IMR-90 (cell line): ENCODE measurements at regions not wholly inside any gene's neighbourhood (a gene's known extent, or its start where the extent isn't known, plus 50 kb on each side); places are given as distances from the start of the nearest gene placed in this dataset.

ENCODE experiments used
- ATAC-seq: fragments of 200-7000 bp; cut with Tn5 transposase; 2 replicates; pipeline ENCODE4 v1.9.1; 2020; ENCODE audit warnings: low read depth, mild to moderate bottlenecking, moderate library complexity
- BruUV-seq: library from RNA; stranded (reverse); fragments of 400-500 nt; replicated peaks from 2 replicates; lab custom pipeline; 2021; lab: Mats Ljungman, UMichigan
- CTCF ChIA-PET: fragments of 300-600 bp; formaldehyde crosslinking; extraction: SDS; loops from one replicate; lab custom pipeline; 2021; ENCODE audit warnings: antibody characterized with exemption; lab: Yijun Ruan, JAX
- POLR2A ChIA-PET: fragments of 300-600 bp; sonication (Branson Sonifier 250); formaldehyde crosslinking; loops from one replicate; lab custom pipeline; 2022; ENCODE audit warnings: antibody characterized with exemption; ENCODE audit not compliant: unreplicated experiment; lab: Charles Lee
- DNase-seq: peaks from one replicate; pipeline ENCODE4 v3.0.0; 2013
- H2AFZ ChIP-seq: replicated peaks from 2 replicates; pipeline ENCODE3; 2013; ENCODE audit warnings: low read length, mild to moderate bottlenecking; ENCODE audit not compliant: poor library complexity
- H2AK5ac ChIP-seq: 2 replicates; pipeline ENCODE4 v1.6.1; 2013; ENCODE audit warnings: low read depth, low read length, inconsistent platforms
- H2AK9ac ChIP-seq: replicated peaks from 2 replicates; pipeline ENCODE3; 2013; ENCODE audit warnings: mild to moderate bottlenecking, low read depth, low read length, moderate library complexity; ENCODE audit not compliant: poor library complexity
- H2BK120ac ChIP-seq: 2 replicates; pipeline ENCODE4 v1.6.1; 2013; ENCODE audit warnings: low read depth, low read length, inconsistent platforms
- H2BK15ac ChIP-seq: 3 replicates; pipeline ENCODE4 v1.6.1; 2013; ENCODE audit warnings: low read depth, low read length, inconsistent platforms
- H2BK20ac ChIP-seq: 2 replicates; pipeline ENCODE4 v1.6.1; 2013; ENCODE audit warnings: low read depth, mild to moderate bottlenecking, inconsistent platforms, low read length, moderate library complexity
- H2BK5ac ChIP-seq: 2 replicates; pipeline ENCODE4 v1.6.1; 2013; ENCODE audit warnings: mild to moderate bottlenecking, low read depth, low read length, inconsistent platforms; ENCODE audit not compliant: poor library complexity, severe bottlenecking
- H3K14ac ChIP-seq: replicated peaks from 2 replicates; pipeline ENCODE4 v1.6.1; 2013; ENCODE audit warnings: low read depth, low read length, inconsistent platforms
- H3K18ac ChIP-seq: 2 replicates; pipeline ENCODE4 v1.6.1; 2013; ENCODE audit warnings: low read depth, low read length, control low read depth
- H3K23ac ChIP-seq: 2 replicates; pipeline ENCODE4 v1.6.1; 2013; ENCODE audit warnings: low read depth, low read length, inconsistent platforms
- H3K27ac ChIP-seq: 2 replicates; pipeline ENCODE4 v1.5.1; 2013; ENCODE audit warnings: mild to moderate bottlenecking, control low read depth, low read length; ENCODE audit not compliant: insufficient read depth
- H3K27me3 ChIP-seq: 2 replicates; pipeline ENCODE4 v1.6.1; 2013; ENCODE audit warnings: low read length; ENCODE audit not compliant: control insufficient read depth, insufficient read depth
- H3K36me3 ChIP-seq: 2 replicates; pipeline ENCODE4 v1.6.1; 2013; ENCODE audit warnings: low read length, mixed read lengths; ENCODE audit not compliant: control insufficient read depth, insufficient read depth
- H3K4ac ChIP-seq: 2 replicates; pipeline ENCODE4 v1.6.1; 2013; ENCODE audit warnings: low read depth, low read length, inconsistent platforms
- H3K4me1 ChIP-seq: 2 replicates; pipeline ENCODE4 v1.6.1; 2013; ENCODE audit warnings: low read length, mixed read lengths; ENCODE audit not compliant: control insufficient read depth, insufficient read depth
- H3K4me2 ChIP-seq: 2 replicates; pipeline ENCODE4 v1.6.1; 2013; ENCODE audit warnings: low read depth, mild to moderate bottlenecking, control low read depth, low read length, moderate library complexity
- H3K4me3 ChIP-seq: 2 replicates; pipeline ENCODE4 v1.5.1; 2013; ENCODE audit warnings: low read depth, mild to moderate bottlenecking, control low read depth, low read length, moderate library complexity; ENCODE audit not compliant: insufficient read depth
- H3K56ac ChIP-seq: 2 replicates; pipeline ENCODE4 v1.6.1; 2013; ENCODE audit warnings: low read length, inconsistent platforms; ENCODE audit not compliant: insufficient read depth; ENCODE audit errors: extremely low read depth
- H3K79me1 ChIP-seq, 2 experiments: 2 replicates each; pipeline ENCODE4 v1.6.1; 2013; ENCODE audit warnings: low read length in 2 of 2, inconsistent platforms in 1 of 2, low read depth in 1 of 2
- H3K9ac ChIP-seq: 2 replicates; pipeline ENCODE4 v1.6.1; 2013; ENCODE audit warnings: low read depth, low read length, control low read depth
- H3K9me1 ChIP-seq: 2 replicates; pipeline ENCODE4 v1.6.1; 2013; ENCODE audit warnings: low read length, inconsistent platforms; ENCODE audit not compliant: insufficient read depth
- H3K9me3 ChIP-seq: 2 replicates; pipeline ENCODE4 v1.6.1; 2013; ENCODE audit warnings: low read length; ENCODE audit not compliant: control insufficient read depth, insufficient read depth
- H4K20me1 ChIP-seq: 2 replicates; pipeline ENCODE4 v1.6.1; 2013; ENCODE audit warnings: low read length, inconsistent platforms; ENCODE audit not compliant: insufficient read depth
- H4K5ac ChIP-seq: 2 replicates; pipeline ENCODE4 v1.6.1; 2013; ENCODE audit warnings: mild to moderate bottlenecking, low read depth, low read length, control low read depth
- H4K8ac ChIP-seq, 2 experiments: 2 replicates each; pipeline ENCODE4 v1.6.1; 2013; ENCODE audit warnings: low read depth in 2 of 2, low read length in 2 of 2, control low read depth in 1 of 2, inconsistent platforms in 1 of 2
- H4K91ac ChIP-seq: 2 replicates; pipeline ENCODE4 v1.6.1; 2013; ENCODE audit warnings: low read depth, low read length, inconsistent platforms; ENCODE audit not compliant: insufficient read depth
- BHLHE40 ChIP-seq: fragments of 150-350 bp; IDR thresholded peaks from 2 replicates; pipeline ENCODE4 v1.6.1; 2016; ENCODE audit warnings: mild to moderate bottlenecking, low read depth, low read length
- CEBPB ChIP-seq: IDR thresholded peaks from 2 replicates; pipeline ENCODE4 v1.6.1; 2012; ENCODE audit warnings: low read depth, low read length, improper control_type of control experiment
- CHD1 ChIP-seq: IDR thresholded peaks from 2 replicates; pipeline ENCODE4 v1.6.1; 2012; ENCODE audit warnings: low read depth, low read length, improper control_type of control experiment
- CTCF ChIP-seq: conservative IDR thresholded peaks from 2 replicates; pipeline ENCODE4 v1.5.1; 2012; ENCODE audit warnings: mild to moderate bottlenecking, low read depth, low read length, improper control_type of control experiment
- ELK1 ChIP-seq: fragments of 150-350 bp; IDR thresholded peaks from 2 replicates; pipeline ENCODE4 v1.6.1; 2016; ENCODE audit warnings: low read depth, mild to moderate bottlenecking, low read length, moderate library complexity, borderline replicate concordance
- FOS ChIP-seq: fragments of 150-350 bp; IDR thresholded peaks from 2 replicates; pipeline ENCODE4 v1.6.1; 2016; ENCODE audit warnings: low read depth, low read length
- MAFK ChIP-seq: IDR thresholded peaks from 2 replicates; pipeline ENCODE4 v1.6.1; 2012; ENCODE audit warnings: low read depth, low read length, improper control_type of control experiment
- MAZ ChIP-seq: IDR thresholded peaks from 2 replicates; pipeline ENCODE4 v1.6.1; 2012; ENCODE audit warnings: low read depth, mild to moderate bottlenecking, low read length, improper control_type of control experiment, moderate library complexity, borderline replicate concordance
- MXI1 ChIP-seq: IDR thresholded peaks from 2 replicates; pipeline ENCODE4 v1.6.1; 2012; ENCODE audit warnings: low read depth, mild to moderate bottlenecking, low read length, moderate library complexity, borderline replicate concordance
- NFE2L2 ChIP-seq: fragments of 150-350 bp; IDR thresholded peaks from 2 replicates; pipeline ENCODE4 v1.6.1; 2016; ENCODE audit warnings: low read depth, mild to moderate bottlenecking, low read length
- POLR2A ChIP-seq: IDR thresholded peaks from 2 replicates; pipeline ENCODE4 v1.6.1; 2012; ENCODE audit warnings: mild to moderate bottlenecking, low read depth, low read length
- RAD21 ChIP-seq: IDR thresholded peaks from 2 replicates; pipeline ENCODE4 v1.6.1; 2012; ENCODE audit warnings: low read length, improper control_type of control experiment
- RCOR1 ChIP-seq: IDR thresholded peaks from 2 replicates; pipeline ENCODE4 v1.6.1; 2012; ENCODE audit warnings: mild to moderate bottlenecking, low read length, improper control_type of control experiment; ENCODE audit not compliant: insufficient replicate concordance
- RFX5 ChIP-seq: IDR thresholded peaks from 2 replicates; pipeline ENCODE4 v1.8.0; 2012; ENCODE audit warnings: low read depth, mild to moderate bottlenecking, low read length, moderate library complexity
- SMC3 ChIP-seq: fragments of 150-350 bp; IDR thresholded peaks from 2 replicates; pipeline ENCODE4 v1.6.1; 2016; ENCODE audit warnings: low read depth, mild to moderate bottlenecking, antibody characterized with exemption, low read length, moderate library complexity
- USF2 ChIP-seq: fragments of 150-350 bp; IDR thresholded peaks from 2 replicates; pipeline ENCODE4 v1.6.1; 2017; ENCODE audit warnings: mild to moderate bottlenecking, antibody characterized with exemption, low read length, low read depth
- WGBS, 2 experiments: methylation state at CpG; one replicate each; pipeline versions ENCODE4 v1.1.5 to v1.1.7; 2013; ENCODE audit warnings: missing lambda C conversion rate in 2 of 2; ENCODE audit not compliant: insufficient read length in 1 of 2; ENCODE audit errors: extremely low coverage in 2 of 2; 5-methylcytosine and 5-hydroxymethylcytosine counted together
- dilution Hi-C: fragments of 300-500 bp; cut with HindIII; formaldehyde crosslinking; loops from one replicate; pipeline ENCODE4 v1.14.3; 2018; ENCODE audit warnings: low sequenced_read_pairs; ENCODE audit not compliant: unreplicated experiment
- in situ Hi-C: fragments of 300-500 bp; cut with MboI; formaldehyde crosslinking; loops from 3 replicates; pipeline ENCODE4 v1.14.3; 2019; ENCODE audit warnings: low sequenced_read_pairs, inconsistent platforms, mixed read lengths
- intact Hi-C: fragments of 100-400 bp; cut with micrococcal nuclease; formaldehyde crosslinking; loops from 2 replicates; pipeline ENCODE4 v1.10.0; 2022

GRCh38 chr19:34853369-34853768 lies 73.3 kb upstream of the ZNF30 start:
- no peaks in the 10 kb centered on the region for H3K9me1 ChIP-seq
- no peaks in the 10 kb centered on the region for H3K4me1 ChIP-seq
- dilution Hi-C loops (no loop called here), intact Hi-C loops (no loop called here), in situ Hi-C loops (no loop called here)
- BruUV-seq, result no TSS peak
- H3K23ac ChIP-seq, result no peak overlapping the region
- ATAC-seq (no peak), DNase-seq (no peak)
- no peaks in the 10 kb centered on the region for H3K79me1 ChIP-seq
- H3K14ac ChIP-seq, result no peak overlapping the region
- no peak overlapping the region for H4K91ac ChIP-seq
- no peak overlapping the region for H2BK20ac ChIP-seq
- H2AK9ac ChIP-seq, result no peak overlapping the region
- H3K9me3 ChIP-seq, result 0 out of 2 replicates have a peak, but pooled peaks cover 1% of the 10 kb centered on the region
- H3K4ac ChIP-seq, result no peak overlapping the region
- POLR2A ChIA-PET, result no interaction called here
- no peak overlapping the region for H3K27ac ChIP-seq
- H3K27me3 ChIP-seq, result no peaks in the 10 kb centered on the region
- H2BK120ac ChIP-seq, result no peak overlapping the region
- TF ChIP-seq BHLHE40 (no peak), ELK1 (no peak), RAD21 (no peak), RFX5 (no peak), MAFK (no peak), POLR2A (no peak), MAZ (no peak), SMC3 (no peak), USF2 (no peak), CEBPB (no peak), NFE2L2 (no peak), FOS (no peak), CTCF (no peak), RCOR1 (no peak), CHD1 (no peak), MXI1 (no peak)
- no peak overlapping the region for H2BK5ac ChIP-seq
- no CpG with 5 or more reads among the region's 3 CpGs for WGBS, 2 experiments
- no peak overlapping the region for H4K5ac ChIP-seq
- no peaks in the 10 kb centered on the region for H4K20me1 ChIP-seq
- H3K9ac ChIP-seq, result no peak overlapping the region
- H3K4me3 ChIP-seq, result no peak overlapping the region
- H3K4me2 ChIP-seq, result no peak overlapping the region
- H2AFZ ChIP-seq, result no peak overlapping the region
- CTCF ChIA-PET, result no interaction called here
- H3K18ac ChIP-seq, result no peak overlapping the region
- H2BK15ac ChIP-seq, result no peak overlapping the region
- H3K56ac ChIP-seq, result no peak overlapping the region
- no peak overlapping the region for H4K8ac ChIP-seq
- H3K36me3 ChIP-seq, result no peaks in the 10 kb centered on the region
- H2AK5ac ChIP-seq, result no peak overlapping the region
